SKM-1 (cell line): ENCODE measurements at regions not wholly inside any gene's neighbourhood (a gene's known extent, or its start where the extent isn't known, plus 50 kb on each side); places are given as distances from the start of the nearest gene placed in this dataset.

Source experiments
- DNase-seq: peaks from one replicate; lab custom pipeline; 2025; ENCODE audit not compliant: unreplicated experiment; lab: John Stamatoyannopoulos, UW

- no peak for DNase-seq
These were observed 256.9 kb downstream of the NDUFA10 start for GRCh38 chr2:239768031-239768790.

- DNase-seq: no peak
These were observed 257.9 kb downstream of the NDUFA10 start for GRCh38 chr2:239767021-239767905.

DNA sequence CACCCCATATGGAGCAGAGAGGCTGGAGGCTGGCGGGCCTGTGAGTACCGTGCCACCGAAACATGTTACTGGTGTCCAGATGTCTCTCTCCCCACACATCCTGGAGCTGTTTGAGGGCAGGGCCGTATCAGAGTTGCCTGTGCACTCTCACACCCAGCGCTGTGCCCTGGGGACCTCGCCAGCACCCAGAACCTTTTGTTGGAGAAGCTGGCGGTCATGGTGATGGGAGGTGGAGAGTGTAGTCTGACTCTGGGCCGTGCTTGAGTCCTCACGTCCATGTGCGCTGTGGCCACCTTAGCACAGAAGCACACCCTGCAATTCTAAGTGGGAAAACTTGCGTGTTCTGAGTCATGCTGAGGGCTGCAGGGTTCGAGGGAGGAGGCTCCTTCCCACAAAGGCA is 259.2 kb downstream of the NDUFA10 start:
- DNase-seq: no peak

DNA sequence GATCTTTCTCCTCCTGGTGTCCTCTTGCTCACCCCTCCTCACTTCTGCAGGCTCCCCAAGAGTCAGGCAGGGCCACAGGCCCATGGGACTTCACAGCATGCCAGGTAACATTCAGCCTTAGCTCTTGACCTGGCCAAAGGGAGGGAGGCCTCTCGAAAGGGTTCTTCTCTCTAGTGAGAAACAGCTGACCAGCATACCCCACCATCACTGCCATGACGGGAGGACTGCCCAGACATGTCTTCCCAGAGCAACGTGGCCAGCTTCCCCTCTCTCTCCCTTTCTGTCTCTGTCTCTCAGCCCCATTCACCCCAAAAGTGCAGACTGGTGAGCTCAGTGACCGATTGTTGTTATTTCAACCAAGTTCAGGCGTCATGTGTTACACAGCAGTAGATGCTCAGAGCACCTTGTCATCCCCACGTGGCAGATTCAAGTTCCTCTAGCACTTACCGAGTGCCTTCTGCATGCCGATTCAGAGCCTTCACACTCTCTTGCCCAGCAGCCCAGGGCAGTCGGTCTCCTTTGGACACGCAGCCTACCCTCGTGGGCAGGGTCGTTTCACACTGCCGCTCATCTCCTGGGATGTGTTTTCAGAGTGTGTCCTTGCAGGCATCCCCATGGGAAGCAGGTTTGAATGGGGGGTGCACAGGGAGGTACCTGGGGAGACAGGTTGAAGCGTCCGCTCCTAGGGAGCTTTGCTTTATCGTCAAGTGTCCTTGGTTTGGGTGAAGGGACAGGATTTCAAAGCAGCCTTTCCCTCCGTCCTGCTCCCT is 259.9 kb downstream of the NDUFA10 start:
- no peak for DNase-seq

GRCh38 chr2:239763433-239764097 is 261.6 kb downstream of the NDUFA10 start:
- DNase-seq: no peak

DNA sequence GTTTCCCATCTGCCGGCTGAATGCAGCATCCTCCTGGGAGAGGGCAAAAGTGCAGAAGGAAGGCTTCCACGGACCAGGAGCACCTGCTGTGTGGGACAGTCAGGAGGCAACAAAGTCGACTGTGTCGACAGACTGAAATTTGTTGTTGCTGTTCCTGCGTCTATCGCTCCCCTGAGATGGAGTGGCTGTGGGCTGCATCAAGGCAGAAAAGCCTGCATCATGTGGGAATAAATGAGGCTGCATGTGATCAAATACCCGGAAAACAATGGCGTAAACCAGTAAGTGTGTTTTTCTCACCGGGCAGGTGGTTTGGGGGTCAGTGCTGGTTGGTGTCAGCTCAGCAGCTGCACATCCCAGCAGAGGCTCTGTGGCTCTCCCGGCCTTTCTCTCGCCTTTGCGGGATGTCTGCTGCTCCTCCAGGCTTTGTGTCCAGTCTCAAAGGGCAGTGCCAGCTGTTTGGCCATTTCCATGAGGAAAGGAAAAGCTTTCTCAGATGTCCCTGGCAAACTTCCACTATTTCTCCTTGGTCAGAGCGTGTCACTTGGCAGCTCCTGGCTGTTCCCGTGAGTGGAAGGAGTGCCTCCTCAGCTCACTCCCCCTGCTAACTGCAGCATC is 262.4 kb downstream of the NDUFA10 start:
- no peak for DNase-seq

- DNase-seq: no peak
These were observed 263.0 kb downstream of the NDUFA10 start for GRCh38 chr2:239762106-239762505.

DNA sequence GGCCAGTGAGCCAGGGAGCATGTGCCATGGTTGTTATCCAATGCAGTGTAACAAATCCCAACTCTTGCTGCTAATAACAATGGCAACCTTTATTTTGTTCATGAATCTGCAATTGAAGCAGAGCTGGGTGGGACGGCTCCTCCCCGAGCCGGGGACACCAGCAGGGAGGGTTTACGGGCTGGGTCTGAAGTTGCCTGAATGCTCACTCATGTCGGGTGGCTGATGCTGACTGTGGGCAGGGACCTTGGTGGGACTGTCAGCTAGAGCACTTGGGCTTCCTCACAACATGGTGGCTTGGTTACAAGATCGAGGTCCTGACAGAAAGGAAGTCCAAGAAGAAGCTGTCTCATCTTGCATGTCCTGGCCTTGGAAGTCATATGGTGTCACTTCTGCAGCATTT is 264.5 kb downstream of the NDUFA10 start:
- DNase-seq: no peak

GRCh38 chr2:239758279-239758877 is 266.8 kb downstream of the NDUFA10 start:
- DNase-seq: no peak

DNA sequence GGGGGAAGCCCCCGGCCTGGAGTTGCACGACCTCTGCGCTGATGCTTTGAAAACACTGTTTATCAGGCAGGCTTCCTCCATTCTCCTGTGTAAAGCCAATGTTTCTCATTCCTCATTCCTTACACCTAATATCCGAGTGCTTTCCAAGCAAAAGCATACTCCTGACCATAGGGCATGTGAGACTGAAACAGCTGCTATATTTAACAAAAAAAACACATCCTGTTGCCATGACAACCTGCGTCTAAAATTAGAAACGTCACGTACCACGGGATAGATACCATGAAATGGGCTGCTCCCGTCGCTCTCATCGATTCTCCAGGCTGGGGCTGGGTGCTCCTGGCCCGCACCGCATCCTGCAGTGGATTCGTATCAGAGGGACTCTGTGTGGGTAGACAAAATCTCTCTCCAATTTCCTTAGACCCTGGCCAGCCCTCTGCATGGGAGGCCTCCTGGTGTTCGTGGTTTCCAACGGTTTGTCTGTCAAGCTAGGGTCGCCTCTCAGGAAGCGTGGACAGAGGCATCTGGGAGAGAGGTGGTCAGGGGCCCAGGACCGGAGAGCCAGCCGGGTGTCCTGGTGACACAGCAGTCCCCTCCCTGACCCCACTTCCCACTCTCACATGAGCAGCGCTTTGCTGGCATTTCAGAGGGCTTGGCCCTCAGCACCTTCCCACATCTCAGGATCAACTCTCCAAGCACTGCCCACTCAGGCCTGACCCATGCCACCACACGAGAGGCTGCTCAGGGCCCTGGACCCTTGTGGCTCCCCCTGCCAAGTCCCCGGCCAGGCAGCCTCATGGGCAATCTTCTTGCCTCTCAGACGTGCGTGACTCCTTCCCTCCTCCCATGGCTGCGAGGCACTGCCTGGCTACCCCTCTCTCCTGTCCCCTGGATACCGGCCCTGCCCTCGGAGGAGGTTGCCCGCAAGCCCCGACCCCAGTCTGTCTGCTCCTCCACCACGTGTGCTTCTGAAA is 268.1 kb downstream of the NDUFA10 start:
- no peak for DNase-seq

DNA sequence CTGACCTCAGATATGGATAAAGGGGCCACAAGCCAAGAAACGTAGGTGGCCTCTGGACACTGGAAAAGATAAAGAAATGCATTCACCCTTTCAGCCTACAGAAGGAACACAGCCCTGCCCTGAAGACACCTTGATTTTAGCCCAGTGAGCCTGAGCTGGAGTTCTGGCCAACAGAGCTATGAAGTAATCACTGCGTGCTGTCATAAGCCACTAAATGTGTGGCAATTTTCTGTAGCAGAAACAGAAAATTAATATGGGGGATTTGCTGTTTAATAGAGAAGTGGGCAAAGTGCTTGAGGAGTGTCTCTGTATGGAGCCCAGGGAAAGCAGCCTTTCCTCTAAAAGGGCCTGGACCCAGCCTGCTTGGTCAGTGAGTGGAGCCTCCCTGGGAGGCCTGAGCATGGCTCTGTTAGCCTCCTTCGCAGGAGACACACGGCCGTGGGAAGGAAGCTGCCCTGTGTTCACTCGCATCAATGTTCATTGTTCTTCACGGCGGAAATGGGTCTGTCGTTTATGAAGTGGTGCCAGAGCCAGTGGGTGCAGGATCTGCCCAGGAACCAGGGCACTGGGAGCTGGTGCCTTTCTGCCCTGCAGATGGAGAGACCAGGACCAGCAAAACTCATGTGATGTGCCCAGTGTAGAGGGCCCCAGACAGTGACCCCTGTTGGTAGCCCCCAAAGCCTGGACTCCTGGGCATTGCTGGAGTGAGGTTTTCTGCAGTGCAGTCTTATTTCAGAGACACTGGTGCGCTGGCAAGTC is 268.9 kb downstream of the NDUFA10 start:
- no peak for DNase-seq

DNA sequence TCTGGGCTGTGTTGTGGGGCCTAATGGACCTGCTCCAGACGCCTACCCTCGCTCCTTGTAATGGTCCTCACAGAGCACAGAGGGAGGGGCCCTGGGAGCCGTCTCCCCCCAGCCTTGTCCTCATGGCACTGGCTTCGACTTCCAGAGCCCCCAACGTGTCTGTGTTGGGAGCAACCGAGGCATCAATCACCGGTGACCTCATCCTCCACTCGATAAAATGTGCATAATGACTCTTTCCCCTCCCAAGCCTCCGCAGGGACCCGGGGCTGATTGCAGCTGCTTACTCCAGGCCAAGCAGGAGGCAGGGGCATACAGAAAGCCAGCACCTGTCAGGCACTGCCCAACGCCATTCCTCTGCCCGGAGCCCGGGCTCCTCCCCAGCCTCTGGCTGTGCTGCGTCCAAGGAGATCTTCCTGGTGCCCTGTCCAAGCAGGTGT is 271.7 kb downstream of the NDUFA10 start:
- no peak for DNase-seq

DNA sequence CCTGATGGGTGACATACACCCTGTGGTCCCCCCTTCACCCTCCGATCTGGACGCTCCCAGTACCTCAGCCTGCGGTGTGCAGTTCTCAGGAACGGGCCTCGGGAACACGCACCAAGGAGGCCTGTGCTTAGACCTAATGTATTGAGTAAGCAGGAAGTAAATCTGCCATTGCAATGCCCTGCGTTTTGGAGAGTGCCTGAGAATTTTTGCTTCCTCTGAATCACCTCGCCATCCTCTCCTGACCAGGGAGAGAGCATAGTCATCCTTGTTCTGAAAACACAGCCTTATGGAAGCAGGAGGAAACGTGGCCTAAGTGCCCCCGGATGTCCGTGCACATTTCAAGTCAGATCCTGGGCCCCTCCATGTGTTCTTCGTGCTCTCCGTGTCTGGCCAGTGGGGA is 272.2 kb downstream of the NDUFA10 start:
- no peak for DNase-seq

DNA sequence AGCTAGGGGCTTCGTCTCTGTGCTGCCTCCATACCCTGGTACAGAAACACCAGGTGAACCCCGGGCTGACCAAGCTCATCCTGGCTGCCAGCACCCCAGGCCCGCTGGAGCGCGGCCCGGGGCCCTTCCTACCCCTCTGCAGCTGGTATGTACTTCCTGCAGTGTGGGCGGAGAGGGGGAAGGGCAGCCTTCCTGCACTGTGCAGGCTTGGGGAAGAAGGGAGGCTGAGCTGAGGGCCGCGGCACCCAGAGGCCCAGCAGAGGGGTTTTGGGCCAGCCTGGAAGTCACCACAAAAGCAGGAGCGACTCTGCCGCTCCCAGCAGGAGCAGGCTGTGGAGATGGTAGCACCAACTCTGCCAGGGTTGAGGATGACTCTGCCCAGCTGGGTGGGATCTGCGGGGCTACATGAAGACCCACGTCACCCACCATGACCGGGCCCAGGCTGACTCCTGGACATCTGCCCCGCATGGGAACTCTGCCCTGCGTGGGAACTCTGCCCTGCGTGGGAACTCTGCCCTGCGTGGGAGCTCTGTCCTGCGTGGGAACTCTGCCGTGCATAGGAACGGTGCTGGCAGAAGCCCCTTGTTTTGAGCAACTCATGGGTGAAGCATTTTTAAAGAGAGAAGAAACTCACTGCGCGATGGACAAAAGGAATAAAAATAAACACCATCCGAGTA is 273.3 kb downstream of the NDUFA10 start:
- DNase-seq: peak; percentile 33

DNA sequence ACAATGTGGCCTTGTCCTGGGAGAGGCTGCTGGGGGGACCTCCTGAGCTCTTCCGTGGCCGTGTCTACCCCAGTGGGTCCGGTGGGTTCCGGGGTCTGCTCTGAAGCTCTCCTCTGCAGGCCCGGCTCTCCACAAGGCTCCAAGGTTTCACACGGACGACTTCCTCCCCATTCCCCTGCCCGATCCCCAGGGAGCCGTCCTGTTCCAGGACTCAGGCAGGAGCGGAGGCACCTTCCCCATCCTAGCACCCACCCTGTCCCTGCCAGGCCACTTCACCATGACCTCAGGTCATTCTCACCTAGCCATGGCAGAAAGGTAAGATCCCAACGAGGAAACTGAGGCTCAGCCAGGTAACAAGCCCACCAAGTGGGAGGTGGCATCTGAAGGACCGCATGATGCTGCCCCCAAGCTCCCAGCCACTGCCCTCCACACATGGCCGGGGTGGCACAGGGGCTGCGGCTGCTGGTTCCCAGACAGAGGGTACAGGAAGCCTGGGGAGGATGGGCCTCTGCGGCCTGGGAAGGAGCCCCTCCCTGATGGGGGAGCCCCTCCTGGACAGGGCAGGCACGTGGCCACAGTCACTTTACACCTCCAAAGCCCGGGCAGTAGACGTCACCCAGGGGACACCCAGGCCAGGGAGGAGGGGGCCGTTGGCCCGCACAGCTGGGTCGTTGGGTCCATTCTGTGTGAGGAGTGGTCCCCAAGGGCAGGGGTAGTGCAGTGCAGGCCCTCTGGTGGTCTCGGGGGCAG is 274.0 kb downstream of the NDUFA10 start:
- DNase-seq: no peak

DNA sequence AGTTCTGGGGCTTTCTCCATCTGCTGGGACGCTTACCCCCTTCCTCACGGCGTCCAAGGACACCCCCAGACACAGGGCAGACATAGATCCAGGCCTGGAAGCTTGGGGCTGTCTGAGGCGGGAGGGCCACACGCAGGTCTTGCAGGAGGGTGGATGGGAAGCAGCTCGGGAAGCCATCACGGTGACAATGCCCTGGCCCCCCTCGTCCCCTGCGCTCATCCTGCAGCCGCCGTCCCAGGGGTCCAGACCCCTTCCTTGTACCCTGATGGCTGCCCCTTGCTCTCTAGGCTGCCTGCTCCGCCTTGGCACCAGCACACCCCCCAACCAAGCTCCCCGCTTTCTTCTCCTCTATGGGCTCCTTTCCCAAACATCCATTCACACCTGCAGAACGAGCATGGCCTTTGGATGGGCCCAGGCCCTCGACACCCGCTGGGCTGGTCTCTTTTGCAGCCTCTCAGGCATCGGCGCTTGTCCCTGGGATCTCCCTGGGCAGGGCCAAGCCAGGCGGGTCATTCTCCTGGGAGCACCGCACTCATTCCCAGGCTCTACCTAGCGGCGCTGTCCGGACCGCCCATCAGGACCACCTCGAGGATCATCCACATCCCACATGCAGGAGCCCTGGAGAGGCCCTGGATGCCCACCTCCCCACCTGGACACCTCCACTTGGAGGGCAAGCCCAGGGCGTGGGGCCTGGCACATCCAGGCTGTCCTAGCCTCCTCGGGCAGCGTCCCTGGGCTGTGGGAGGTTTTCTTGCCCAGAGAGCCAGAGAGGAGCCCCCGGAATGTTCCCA is 274.9 kb downstream of the NDUFA10 start:
- DNase-seq: no peak
